ENCODE measurements at regions not wholly inside any gene's neighbourhood (a gene's known extent, or its start where the extent isn't known, plus 50 kb on each side); places are given as distances from the start of the nearest gene placed in this dataset.

DNA sequence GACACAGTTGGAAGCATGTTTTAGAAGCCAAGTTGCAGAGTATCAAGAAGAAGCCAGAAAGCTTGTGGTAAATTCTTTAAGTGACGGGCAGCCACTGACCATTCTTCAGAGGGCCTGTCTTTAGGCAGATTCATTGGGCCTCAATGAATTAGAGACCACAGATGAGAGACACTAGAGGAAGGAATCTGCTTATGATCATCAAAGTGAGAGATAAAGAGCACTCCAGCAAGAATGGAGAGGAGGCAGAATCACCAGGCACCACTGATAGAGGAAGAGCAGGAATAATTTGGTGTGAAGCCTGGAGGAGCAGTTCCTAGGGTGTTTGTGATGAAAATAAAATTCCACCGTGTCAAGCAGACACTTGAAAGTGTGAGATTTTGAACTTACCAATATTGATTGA lies 365.9 kb upstream of the SLC30A5 start:
- no peak for DNase-seq

DNA sequence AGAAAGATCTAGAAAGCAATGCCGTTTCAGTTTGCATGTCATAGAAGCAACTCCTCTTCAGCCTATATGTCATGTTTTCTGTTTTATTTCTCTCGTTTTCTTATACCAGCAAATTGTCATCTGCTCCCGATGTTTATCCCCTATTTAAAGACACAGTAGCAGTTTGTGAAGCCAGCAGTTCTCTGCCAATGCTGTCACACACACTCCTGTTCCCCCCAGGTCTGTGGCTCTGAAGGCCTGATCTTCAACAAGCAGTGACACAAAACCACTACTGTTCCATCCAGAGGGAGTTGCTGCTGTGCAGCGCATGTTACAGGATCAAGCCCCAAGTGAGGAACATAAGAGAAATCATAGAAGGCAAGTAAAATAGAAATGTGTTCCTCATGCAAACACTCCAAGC lies 364.1 kb upstream of the SLC30A5 start:
- DNase-seq, result no peak

DNA sequence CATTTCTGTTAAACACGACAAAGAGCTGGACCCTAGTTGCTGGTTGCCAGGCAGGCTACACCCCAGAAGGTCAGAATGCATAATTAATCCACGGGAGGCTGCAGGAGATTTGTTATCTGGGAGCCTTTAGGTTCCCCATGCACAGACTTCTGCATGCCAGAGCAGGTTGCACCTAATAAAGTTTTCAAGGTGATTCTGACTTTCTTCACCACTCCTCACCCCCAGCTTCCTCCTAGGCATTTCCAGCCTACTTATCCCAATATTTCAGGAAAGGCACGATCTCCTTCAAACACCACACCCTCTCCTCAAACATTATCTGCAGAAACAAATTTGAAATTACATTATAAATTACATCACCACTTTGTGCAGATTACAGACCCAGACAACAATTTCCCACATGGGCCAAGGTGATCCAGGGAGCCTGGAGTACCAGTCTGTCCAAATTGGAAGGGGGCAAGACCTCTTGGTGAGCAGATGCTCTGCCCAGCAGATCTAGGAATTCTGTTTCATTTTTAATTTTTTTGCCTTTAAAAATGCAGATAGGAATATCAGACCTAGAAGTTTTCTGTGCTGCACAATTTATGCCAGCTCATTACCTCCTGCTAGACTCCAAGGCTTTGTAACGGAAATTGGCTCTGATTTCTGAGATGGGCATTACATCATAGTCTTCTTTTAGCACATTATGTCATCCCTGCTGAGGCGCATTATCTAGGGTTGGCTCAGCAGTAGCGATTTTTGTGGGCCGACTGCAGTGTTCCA lies 363.4 kb upstream of the SLC30A5 start:
- DNase-seq, result peak; percentile 82 to 93

DNA sequence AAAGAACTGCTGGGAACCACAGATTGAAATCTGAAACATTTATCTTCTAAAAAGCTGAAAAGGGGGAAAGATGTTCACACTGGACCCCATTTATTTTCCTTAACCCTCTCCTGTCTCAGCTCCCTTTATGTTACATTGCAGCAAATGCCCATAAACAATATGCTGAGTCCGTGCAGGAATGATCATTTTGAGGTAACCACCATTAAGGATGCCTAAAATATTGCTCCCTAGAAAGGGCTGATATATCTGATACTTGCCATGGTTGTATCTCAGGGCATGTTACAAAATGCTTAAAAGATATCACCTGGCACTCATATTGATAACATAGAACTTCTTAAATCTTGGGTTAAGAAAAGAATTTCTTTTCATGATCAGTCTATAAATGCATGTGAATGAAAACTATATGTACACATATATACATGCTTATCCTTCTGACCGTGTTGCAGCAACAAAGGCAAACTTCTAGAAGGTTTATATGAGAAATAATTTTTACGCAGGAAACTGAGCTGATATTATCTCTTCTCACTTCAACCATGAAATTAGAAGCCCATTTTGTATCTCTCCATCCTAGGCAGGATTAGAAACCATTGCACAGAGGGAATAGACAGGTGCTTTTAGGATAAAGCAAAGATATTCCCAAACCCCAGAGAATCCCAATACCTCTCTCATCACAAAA lies 362.7 kb upstream of the SLC30A5 start:
- no peak for DNase-seq

DNA sequence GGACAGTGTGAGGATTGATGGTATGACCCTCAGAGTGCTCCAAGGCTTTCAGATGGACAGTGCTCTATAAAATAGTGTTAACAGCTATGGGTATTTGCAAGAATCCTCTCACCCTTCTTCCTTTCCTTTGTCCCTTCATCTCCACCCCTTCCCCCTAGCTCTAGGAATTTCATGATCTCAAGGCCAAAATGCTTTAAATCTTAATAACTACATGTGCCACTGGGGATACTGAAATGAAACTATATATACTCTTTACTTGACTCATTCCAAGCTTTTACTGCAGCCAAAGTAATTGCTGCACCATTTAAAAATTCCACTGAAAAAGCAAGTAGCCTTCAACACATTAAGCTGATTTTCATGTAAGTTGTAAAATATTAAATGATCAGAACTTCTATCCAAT lies 361.6 kb upstream of the SLC30A5 start:
- no peak for DNase-seq

DNA sequence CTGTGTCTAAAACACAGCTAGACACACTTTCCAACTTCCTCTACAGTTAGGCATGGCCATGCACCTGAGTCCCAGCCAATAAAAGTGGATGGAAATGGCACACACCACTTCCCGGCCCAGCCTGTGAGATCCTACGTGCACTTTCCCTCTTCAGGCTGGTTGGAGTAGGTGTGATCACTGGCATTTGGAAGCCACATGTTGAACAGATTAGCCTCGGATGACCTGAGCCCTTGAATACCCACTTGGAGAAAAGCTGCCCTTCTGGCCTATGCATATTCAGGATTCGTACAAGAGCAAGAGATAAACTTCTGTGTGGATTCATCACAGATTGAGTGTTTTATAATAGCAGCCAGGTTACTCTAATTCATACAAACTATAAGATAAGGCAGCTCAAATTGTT lies 359.0 kb upstream of the SLC30A5 start:
- DNase-seq, result no peak

DNA sequence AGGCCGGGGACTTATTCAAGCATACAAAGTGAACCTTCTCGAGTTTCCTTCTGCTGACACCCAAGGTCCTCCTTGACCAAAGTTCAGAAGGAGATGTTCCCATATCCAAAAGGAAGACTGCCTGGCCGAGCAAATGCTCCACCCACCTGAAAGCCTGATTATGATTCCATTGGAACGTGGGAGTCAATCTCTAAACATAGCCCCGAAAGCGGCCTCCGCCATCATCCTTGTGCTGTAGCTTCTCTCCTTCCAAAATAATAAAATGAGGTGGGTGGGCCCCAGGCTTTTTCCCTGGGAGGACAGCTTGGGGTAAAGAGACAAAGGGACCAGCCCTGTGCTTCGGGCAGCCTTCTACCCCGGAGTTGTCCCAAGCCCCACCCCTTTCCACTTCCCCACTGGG lies 355.6 kb upstream of the SLC30A5 start:
- no peak for DNase-seq

DNA sequence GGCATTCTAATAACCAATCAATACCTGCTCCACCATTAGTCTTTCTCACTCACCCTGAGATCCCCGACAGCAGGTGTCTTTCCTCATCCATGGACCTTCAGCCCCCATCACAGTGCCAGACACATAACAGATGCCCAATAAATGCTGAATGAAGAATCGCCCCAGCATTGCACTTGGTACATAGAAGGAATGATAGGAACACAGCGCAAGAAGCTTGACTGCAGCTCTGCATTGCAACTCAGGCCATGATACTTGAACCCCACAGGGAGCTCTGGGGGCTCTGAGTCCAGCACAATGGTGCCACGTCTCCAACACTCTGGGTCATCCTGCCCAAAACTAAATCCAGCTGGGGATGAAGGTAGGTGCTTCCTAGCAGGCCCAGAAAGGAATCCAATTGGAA lies 355.0 kb upstream of the SLC30A5 start:
- DNase-seq, result no peak

DNA sequence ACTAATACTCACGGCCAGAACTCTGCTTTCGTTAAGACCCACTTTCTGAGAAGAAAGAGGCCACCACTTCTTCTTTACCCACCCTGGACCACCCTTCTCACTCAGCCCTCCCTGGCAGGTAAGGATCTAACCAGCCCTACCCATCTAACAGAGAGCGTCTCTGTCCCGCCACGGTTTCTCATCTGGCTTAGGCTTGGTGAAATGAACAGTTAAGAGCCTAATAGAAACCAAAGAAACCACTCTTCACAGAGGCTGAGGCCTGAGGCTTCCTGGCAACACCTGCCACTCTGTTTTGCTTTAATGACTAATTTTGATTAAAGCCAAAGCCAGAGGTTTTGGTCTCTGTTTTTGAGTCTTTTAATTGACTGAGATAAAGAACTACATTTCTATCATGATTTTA lies 354.1 kb upstream of the SLC30A5 start:
- no peak for DNase-seq

DNA sequence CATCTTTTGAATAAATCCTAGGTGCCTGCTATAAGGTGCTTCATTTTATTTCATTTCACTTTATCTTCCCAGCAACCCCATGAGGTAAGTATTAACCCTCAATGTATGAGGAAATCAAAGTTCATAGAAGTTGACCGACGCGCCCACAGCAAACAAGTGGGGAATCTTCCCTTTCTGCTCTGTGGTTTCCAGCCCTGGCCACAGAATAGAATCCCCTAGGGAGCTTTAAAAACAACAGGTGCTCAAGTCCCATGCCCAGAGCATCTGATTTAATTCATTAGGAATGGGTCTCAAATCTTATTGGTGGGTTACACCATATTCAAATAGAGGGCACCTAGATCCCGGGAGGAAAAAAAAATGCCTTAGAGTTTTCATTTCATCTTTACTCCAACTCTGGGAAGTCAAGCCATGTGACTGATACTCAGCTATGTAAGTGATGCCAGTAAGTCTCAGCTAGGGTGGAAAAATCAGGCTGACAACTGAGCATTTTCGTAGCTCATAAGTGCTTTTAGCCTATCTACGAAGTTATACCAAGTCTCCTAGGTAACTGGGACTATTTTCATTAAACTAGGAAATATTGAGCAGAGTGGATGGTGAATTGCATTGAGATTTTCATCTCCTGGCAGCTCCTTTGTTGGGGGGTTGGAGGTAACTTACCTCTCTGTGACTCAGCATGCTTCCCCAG lies 353.4 kb upstream of the SLC30A5 start:
- DNase-seq, result no peak

DNA sequence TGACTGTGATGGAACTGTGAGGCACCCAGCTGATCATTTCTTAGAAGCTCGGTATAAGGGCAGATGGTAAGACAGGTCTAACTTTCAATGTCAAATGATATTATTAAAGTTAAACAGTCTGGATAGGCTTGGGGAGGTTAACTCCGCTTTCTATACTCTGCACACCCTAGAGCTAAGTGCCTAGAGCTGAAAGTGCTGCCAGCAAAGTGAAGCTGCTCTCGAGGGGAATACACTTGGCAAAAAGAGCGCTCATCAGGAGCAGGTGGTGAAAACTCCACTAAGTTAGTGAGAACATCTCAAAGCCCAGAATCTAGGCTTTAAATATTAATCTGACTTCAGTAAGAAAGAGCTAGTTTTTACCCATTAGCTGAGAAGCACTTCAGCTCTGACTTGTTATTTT lies 349.6 kb upstream of the SLC30A5 start:
- peak in 1 of 2 experiments; percentile 73 for DNase-seq

DNA sequence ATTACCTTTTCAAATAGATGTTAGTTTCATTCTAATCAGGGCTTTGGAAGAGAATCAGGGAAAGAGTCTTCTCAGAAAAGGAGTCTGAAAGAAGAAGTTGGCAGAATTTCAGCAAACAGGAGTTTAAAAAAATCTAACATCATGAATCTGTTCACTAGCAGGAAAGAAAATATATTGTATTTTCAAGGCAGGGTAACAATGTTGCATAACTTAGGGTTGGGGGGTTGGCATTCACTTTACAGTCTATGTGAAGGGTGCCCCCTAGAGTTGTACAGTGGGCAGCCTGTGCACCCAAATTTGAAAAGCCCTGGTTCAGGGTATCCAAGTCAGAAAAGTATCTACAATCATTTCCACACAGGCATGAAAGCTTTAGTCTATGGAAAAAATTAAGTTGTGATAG lies 348.4 kb upstream of the SLC30A5 start:
- peak in 1 of 2 experiments; percentile 40 for DNase-seq

DNA sequence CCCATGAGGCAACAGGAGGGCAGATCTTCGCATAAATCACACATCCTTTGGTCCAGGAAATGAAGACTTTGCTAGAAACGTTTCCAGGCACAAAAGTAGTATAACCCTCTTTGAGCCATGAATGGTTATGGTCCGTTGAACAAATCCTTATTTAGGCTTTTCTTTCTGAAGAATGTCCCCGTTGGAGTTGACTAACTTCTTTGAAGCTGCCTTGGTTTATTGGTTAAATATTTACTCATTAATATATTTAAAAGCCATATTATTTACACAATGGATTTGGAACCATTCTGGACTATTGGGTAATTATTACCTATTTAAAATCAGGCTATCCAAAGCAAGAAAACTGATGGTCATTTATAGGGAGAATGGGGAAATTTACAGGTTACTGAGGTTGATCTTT lies 347.6 kb upstream of the SLC30A5 start:
- no peak for DNase-seq

DNA sequence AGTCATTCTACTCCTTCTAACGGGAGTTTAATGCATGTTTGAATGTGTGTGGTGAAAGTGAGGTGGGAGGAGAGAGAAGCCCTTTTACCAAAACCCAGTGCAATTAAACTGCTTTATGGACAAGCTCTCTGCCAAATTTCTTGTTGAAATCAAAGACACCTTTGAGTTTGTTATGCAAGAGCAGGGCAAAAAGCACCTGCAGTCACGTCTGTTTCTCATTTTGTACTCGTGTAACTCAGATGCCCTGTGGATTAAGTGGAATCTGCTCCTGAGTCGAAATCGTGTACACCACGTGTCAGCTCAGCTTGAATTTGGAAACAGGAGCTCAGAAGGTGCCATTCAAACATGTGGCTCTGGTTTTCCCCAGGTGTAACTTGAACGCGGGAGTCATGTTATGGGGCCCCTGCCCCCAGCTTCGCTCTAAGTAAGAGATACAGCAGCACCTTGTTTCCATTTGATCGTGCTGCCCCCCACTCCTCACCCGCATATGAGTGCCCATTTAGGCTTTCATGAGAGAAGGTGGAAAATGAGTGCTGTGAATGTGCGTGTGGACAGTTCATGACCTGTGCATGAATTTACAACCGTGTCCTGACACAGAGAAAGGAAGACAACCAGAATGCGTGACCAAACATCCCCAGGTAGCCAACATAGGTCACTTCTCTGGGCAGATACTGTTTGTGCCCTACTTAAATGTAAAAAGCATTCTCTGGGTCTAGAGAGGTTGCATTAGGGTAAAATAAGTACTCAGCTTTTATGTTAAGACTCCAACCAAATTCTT lies 347.0 kb upstream of the SLC30A5 start:
- no peak for DNase-seq

DNA sequence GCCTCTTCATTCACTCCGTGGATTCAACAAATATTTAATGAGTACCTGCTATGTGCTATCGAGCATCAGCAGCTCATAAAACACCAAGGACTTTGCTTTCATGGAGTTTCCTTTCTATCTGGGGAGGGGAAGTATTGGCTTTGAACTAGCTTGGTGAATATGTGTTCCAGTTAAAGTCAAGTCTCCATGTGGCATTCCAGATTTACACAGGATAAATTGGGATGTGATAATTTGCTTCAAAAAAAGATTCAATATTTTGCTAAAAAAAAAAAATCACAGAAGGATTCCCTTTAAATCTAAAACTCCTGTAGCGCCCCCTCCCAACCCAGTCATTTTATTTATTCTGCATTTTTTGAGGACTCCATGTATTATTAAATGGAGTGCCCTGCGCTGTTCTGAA lies 346.3 kb upstream of the SLC30A5 start:
- DNase-seq, result no peak

DNA sequence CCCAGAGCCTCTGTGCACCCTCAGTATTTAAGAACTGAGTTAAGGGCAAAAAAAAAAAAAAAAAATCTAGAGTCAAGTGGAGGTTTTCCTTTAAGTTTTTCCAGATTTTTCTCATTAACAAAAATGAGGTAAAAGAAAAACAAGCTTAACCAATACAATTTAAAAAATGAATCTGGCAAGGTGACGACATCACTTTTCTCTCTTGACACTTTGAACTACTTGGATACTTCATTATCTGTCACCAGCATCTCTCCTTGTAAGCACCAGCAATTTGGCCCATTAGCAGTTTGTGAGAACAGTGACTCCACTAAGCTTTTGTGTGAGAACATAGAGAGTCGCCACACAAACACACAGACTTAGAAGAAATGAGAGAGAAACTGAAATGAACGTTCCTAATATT lies 345.7 kb upstream of the SLC30A5 start:
- no peak for DNase-seq

DNA sequence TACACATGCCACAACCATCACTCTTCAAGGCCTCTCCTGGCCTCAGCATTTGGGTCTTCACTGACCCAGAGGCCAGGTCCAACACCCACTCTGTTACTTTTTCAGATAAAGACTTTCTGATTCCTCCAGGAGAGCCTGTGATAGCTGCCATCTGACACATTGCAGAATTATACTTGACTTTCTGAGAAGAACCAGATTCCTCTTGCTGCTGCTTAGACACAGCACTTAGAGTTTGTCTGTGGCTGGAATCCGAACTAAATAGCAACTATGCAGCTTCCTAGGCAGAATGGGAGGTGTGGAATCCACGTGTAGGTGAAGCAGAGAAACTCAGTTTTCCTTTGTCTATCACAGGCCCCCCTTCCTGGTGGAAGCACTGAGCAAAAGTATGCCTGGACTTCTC lies 344.7 kb upstream of the SLC30A5 start:
- DNase-seq, result no peak

DNA sequence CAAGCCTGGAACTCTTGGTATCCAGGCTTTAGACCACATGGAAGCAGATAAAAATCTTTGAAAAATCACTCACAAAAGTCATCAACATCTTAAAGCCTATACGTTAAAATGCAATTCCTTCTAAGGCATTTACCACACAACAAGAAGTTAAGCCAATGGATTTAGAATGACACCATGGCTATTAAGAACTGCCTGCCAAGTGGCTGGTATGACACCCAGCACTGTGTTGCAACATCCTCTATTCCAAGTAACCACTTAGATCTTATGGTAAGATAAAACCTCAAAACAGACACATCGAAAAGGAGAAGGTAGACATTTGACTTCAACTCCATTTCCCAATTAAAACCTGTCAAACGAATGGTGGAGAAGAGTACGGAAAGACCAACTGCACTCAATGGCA lies 344.2 kb upstream of the SLC30A5 start:
- DNase-seq, result no peak

DNA sequence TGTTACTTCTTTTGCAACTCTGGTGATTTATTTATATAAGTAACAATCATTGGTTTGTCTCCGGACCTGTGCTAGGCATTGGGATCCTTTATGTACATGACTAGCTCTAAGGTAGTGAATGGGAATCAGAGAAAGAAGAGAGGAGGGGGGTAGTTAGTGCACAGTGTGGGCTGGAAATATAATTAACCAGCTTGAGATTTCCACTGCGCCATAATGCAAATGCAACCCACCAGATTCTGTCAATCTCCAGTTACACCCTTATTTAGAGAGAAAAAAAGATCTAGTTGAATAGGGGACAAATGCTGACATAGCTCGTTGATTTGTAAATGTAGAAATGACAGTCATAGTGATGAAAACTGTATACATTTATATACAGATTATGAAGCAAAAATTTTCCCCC lies 342.2 kb upstream of the SLC30A5 start:
- DNase-seq, result no peak

DNA sequence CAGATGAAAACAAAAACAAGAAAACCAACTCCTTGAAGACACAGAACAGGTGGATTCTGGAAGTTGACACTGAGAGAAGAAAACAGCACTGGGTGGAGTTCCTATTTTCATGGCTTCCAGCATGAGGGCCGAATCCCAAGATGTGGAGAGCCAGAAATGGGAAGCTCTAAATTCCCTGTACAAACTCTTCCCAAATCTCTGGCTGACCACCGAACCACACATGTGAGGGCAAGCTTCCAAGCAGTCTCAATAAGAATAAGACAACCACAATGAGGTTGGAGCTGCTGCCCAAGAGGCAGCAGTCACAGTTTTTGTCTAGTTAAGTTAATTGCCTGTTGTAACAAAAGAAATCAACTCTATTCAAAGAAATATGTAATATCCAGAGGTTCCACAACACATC lies 339.3 kb upstream of the SLC30A5 start:
- DNase-seq, result no peak

DNA sequence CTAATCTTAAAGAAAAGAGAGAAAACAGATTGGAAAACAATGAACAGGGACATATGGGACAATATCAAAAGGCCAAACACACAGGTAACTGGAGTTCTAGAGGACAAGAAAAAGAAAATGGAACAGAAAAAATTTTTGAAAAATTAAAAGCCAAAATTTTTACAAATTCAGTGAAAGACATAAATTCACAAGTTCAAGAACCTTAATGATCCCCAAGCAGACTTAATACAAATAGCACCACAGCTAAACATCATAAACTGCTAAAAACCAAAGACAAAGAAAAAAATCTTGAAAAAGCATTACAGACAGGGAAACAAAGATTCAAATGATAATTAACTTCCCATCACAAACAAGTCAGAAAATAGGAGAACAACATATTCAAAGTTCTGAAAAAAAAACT lies 338.5 kb upstream of the SLC30A5 start:
- no peak for DNase-seq

DNA sequence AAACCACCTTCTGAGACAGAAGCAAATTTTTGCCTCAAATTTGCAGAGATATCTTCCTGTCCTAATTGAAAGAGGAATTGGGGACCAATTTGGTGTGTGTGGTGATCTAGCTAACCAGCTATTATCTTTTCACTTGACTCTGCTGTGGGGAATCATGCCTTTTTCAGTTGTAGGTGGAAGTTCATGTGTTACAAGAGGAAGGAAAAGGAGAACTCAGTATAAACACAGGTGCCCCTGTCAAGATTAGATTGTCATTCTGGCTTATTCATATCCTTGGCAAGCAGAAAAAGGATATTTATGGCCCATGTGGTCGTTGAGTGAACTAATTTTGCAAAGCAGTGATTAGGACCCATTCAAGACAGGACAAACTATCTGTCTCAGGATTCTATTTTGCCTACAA lies 336.8 kb upstream of the SLC30A5 start:
- DNase-seq, result no peak

DNA sequence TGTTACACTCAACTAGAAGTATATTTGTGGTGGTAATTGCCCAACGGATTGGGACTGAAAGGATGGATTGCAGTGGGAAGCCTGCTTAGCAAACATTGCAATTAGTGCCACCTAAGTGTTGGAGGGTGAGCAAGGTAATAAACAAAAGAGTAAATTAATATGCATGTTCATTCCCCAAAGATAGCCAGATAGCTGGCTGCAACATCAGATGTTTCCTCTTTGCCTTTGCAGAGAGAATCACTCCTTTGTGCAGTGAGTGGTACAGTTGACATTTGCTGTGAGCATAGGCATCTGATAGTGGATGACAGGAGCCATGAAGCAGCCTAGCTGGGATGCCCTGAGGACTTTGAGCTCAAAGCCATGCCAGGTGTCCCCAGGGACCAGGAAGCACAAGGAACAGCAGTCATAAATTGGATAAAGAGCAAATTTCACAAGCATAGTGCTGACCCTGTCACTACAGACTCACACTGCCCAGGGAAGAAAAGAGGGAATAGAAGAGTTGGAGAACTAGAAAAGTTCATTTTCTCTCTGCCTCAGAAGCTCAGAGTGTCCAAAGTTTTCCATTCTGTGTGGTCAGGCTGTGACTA lies 336.1 kb upstream of the SLC30A5 start:
- no peak for DNase-seq
